Fibroblast of skin of left biceps (primary cell): ENCODE measurements at regions not wholly inside any gene's neighbourhood (a gene's known extent, or its start where the extent isn't known, plus 50 kb on each side); places are given as distances from the start of the nearest gene placed in this dataset.

ENCODE experiments used
- DNase-seq, 2 experiments: peaks; one replicate each; pipeline ENCODE4 v3.0.0-alpha.2; 2013; ENCODE audit warnings: low read depth in 2 of 2

DNA sequence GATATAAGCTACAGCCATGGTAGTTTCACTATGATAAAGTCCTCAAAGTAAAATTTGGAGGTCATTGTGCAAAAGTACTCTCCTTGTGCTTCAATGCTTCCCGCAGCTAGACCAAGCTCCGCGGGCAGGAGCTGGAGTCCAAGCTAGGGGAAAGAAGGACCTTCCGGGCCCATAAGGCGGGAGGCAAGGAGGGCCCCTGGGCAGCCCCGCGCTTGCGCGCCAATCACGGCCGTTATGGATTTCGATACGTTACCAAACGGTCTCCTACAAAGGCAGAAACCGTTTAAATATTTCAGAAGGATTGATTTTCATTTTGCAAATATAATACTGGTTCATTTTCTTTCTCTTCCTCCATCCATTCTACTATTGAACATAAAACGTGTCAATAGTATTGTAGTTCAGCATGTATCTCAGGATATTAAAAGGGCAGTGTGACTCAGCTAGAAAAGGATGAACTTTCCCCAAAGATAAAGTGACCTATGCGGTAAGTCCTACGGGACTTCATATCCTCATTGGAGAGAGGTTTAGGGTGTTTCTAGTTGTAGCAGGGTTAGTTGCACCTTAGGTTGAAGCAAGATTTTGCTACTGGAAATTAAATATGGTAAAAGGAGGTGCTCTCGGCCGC, 128.0 kb downstream of the KIF20B start:
- DNase-seq, result no peak

DNA sequence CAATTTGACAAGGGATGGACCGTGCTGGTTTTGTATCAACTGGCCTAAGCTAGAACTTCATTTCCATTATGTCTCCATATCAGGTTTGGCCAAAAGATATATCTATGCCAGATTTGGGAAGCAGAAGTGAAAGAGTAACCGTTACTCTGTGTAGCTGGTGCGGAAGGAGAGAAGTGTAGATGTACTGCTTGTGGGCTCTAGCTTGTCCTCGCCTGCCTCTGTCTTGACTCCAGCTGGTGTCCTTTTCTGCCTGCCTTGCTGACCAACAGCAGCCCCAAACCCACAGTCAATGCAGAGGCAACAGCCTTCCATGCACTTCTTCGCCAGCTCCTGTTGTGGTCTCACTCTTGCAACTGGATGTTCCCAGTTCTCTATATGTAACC, 128.5 kb downstream of the KIF20B start:
- DNase-seq, result no peak

DNA sequence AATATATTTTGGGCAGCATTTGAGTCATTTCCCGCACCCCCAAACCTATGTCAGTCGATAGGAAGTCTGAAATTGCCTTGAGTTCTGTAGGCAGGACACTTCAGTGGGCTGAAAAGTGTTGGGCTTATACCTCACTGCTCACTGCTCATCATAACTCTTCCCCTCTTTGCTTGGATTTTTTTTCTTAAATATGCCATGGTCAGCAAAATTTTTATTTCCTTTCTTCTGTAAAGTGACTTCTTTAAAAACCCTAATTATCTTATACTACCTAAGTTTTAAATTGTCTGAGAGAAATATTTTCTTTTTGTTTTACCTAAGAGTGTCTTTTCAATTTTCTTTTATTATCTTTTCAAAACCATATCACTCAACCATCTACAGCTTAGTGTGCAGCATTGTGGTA, 129.2 kb downstream of the KIF20B start:
- no peak for DNase-seq

DNA sequence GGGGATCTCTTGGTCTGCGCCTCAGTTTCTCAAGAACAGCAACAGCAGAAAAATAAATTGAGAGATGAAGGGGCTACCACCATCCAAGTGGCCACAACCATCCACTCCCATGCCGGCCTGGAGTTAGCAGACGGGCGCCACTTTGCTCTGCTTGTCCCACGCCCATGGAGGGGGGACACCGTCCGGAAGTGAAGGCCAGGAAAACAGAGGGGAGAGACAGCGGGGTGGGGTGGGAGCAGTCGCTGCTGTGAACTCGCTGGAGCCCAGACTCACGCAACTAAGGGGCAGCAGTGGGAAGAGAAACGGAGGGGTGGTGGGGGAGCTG, 135.4 kb downstream of the KIF20B start:
- no peak for DNase-seq

DNA sequence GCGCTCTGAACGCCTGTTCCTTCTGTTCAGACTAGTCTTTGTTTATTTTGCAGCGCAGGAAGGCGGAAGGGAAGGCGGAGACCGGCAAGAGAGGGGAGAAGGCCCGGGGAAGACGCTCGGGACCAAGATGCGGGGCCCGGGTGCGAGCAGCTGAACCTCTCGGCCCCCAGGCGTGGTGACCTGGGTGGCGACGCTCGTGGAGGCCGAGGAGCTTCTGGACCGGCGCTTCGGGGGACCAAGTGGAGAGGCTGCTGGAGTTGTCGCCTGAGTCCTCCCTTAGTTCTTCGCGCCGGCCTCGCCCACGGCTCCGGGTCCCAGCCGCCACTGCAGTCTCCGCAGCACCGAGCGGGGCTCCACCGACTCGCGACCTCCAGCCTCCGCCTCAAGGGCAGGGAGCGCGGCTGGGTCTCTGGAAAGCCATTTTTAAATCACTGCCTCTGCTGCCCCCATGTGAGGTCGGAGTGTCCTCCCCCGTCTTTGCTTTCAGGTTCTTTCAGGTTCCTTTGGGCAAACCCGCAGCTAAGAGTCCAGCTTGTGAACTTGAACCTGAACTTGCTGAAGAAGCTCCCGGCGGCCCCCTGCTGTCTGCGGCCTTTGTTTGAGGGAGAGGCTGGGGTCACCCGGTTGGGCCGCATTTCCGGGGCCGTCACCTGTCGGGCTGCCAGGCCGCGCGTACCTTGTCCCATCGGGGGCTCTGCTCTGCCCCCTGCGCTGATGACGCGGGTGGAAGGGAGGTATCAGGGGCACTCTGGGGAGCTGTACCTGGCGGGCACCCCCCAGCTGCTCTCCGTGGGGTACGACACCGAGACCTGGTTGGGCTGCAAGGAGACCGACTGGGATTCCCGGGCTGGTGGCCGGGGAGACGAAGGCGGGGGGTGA, 136.0 kb downstream of the KIF20B start:
- no peak for DNase-seq

DNA sequence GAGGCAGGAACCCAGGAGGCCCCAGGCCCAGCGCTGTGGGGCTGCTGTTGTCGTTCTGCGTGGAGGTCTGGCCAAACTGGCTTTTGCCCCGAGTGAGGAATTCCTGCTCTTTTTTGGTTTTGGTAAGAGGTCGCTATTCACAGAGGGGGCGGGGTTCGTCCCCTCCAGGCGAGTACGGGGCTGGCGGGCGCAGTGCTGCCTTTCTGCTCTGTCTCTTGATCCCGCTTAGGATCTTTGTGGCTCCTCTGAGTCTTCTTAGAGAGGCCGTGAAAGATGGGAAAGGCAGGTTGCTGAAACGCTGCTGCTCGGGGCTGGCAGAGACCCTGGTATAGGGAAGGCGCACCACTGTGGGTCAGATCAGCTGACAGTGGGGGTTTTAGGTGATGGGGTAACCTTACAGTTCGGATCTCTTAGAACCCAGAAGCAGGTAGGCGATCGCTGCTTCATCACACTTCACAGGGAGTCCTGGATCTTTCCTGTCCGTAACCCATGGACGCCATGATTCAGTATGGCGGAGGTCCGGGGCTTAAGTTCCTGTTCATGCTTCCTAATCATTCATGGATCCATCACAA, 136.7 kb downstream of the KIF20B start:
- DNase-seq, result no peak

DNA sequence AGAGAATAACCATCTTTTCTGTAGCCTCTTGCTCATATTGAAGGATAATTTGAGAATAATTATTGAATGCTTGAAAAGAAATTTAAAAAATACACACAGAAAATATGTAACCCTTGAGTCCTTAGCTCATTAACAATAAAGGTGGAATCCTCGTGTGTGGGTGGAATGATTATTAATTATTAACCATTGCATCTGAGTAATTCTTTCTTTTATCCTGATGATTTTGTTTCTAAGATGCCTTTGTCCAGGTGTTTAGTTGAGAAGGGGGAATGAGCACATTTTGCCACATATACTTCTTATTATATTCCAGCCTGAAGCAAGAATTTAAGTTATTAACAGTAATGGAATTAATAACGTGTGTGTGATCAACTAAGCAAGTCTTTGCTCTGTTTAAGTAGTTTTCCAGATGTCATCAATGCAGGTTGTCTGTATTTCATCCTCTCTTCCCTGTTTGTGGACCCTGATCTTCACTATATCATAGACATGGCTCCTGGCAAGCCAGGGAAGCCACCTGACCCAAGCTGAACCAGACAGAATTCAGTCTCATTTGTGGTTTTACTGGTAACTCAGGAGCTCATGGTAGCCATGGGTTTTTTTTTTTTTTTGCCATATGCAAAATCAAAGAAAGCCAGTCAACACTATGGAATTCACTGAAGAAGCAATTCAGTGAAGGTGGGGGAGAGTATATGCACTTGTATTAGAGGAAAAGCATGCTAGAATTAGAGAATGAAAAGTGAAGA, 144.3 kb downstream of the KIF20B start:
- no peak for DNase-seq

DNA sequence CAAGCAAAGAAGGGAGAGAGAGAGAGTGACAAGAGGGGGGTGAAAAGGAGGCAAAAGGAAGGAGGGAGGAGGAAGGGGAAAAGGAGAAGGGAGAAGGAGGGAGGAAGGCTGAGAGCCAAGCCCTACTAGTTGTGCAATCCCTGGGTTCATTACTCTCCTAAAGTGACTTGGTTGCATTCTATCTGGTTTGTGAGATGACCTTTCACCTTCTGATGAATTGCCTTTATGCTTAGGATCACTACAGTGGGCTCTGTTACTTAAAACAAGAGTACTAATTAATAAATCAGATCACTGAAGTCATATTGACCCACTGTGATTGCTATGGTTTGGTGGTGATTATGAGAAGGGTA, 144.9 kb downstream of the KIF20B start:
- no peak for DNase-seq

DNA sequence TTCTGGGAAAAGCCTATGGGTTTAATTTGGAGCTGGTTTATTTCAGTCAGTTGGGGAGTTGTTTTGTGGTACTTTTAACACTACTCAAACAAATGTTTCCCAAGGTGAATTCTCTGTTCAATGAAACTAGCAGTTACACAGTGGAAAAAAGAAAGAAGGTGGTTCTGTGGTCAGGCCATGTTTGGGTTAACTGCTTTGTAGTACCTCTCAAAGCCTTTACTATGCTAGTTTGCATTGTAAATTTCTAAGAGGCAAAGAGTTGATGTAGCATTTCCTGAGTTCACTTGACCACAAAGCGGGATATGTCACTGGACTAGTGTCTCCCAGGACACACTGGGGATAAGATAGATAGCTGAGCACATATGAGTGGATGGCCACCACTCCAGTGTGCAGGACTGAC, 145.4 kb downstream of the KIF20B start:
- DNase-seq, result no peak

DNA sequence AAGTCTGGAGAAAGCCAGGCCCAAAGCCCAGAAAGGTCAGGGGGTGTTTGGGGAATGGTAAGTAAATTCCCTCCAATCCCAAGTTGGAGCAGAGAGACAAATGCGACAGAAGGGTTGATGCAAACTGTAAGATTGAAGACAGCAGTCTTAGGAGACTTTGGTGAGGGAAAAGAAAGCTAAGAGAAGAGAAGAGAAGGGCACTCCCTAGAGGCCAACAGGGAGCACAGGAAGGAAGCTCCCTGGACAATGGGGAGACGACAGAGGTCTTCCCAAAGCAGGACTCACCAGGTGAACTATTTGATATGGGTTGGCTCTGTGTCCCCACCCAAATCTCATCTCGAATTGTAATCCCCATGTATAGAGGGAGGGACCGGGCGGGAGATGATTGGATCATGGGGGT, 151.5 kb downstream of the KIF20B start:
- no peak for DNase-seq

DNA sequence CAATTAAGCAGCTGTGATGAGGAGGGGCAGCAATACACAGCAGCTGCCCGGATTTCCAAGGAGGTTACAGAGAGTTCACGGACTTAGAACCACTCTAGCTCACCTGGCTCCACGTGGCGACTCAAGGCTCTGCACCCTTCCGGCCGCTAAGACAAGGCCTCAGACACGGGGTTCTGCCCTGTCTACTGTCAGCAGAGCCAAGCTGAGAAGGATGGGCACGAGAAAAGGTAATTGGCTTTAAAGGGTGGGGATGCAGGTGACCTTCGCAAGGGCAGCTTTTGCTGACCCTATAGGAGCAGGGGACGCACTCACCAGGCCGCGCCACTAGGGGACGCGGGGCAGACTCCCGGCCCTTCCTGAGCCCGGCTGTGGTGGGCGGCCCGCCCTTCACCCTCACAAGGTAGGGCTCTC, 152.4 kb downstream of the KIF20B start:
- no peak for DNase-seq

DNA sequence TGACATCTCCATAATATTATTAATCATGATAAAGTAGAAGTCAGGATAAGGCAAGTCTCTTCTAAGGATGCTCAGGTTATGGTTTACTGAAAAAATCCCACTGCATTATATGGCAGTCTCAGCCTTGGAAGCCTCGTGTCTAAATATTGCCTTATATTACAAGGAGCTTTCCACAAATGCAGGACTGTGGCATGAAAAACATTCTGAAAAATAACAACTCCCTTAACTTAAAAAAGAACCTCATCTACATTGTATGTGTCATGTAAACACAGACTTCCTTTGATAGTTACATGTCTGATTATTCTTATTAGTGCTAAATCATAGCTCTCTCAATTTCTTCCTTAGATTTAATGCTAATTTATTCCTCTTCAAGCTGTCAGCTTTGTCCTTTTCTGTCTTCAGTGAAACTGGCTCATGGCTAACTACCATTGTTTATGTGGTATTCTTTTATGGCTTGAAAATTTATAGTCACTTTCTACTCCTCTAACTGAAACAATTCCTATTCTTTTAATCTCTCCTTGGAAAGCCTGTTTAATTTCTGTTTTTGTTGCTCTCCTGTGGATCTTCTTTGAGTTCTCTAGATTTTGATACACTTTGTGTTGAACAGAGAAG, 156.1 kb downstream of the KIF20B start:
- no peak for DNase-seq

DNA sequence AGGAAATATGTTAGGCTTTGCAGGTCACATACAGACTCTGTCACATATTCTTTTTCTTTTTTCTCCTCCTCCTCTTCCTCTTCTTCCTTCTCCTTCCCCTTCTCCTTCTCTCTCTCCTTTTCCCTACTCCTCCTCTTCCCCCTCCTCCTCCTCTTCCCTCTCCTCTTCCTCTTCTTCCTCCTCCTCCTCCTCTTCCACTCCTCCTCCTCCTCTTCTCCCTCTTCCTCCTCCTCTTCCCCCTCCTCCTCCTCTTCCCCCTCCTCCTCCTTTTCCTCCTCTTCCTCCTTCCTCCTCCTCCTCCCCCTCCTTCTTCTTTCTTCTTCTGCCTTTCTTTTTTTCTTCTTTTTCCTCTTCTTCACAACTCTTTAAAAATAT, 159.8 kb downstream of the KIF20B start:
- no peak for DNase-seq

DNA sequence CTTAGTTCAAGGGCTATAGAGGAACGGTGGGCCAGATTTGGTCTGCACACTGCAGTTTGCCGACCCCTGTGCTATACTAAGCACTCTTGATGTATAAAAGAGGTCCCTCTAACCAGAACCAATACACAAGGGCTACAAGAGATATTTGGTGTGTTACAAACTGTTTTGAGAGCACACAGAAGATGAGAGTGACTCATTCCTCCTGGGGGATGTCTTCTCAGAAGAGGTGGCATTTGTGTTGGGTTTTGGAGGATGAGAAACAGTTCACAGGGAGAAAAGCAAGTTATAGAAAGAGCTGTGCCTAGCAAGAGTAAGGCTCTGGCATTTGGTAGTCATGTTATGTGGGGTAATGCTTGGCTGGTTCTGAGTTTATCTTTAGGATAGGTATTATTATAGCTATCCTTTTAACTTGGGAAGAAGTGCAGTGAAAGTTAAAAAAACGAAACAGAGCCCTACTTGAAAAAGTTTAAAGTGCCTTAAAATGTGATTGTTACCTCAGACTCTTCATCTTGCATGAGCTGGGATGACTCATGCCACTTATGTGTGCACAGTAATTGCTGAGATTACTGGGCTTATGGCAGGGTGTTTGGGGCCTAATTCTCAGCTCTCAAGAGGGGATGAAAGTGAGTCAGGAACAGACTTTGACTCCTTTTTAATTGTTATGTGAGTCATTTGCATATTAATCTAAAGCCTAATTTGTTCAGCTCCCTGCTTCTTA, 160.4 kb downstream of the KIF20B start:
- peak in 1 of 2 experiments; percentile 19 for DNase-seq

DNA sequence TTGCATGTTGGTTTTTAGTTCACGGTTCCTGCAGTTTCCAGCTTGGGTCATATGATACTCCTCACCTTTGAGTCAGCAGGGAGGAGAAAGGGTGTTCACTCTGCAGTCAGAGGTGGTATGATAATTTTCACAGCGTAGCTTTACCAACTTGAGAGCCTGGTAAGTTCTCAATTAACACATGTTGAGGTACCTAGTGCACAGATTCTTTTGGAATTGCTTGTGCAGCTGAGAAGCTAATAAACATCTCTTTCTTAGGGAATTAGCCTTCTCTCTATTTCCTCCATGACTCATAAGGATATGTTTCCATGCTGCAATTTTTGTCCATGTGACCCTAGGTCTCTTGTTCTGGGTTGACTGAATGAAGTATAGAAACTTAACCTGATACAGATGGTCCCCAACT, 166.6 kb downstream of the KIF20B start:
- DNase-seq, result no peak

DNA sequence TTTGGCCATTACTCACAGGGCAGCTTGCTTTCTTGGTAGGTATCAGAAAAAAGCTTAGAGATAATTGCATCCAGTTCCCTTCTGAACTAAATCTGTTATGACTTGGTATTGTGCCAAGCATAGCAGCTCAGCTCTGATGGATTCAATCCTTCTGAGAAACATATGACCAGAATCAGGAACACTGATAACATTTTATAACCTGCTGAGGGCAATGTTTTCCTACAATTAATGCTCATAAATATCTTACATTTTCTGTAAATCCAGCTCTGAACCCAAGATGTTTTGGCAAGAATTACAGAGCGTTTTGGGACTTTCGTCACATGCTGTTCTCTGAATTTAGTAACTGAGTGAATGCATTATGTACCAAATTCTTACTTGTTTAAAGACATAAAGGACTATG, 167.8 kb downstream of the KIF20B start:
- DNase-seq, result no peak

DNA sequence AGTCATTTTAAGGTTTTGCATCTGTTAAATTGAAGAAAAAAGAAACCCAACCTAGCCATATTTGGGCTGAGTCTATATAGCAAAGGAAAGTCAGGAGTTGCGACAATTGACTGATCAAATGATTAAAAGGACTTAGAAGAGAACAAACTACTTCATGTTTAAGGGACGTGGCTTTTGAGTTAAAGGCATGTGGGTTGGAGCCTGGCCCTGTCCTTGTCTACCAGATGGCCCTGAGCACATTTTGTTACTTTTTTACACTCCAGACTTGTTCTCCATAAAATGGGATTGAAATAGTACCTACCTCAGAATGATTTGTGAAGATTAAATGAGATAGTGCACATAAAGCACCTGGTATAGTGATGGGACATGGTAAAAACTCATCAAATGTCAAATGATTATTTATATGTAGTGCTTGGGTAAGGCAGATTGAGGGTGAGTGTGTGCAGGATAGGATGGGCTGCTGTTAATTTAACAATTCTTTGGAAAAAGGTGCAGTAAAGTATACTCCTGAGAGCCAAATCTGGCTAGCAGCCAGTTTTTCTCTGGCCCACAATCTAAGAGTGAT, 168.3 kb downstream of the KIF20B start:
- DNase-seq, result no peak

DNA sequence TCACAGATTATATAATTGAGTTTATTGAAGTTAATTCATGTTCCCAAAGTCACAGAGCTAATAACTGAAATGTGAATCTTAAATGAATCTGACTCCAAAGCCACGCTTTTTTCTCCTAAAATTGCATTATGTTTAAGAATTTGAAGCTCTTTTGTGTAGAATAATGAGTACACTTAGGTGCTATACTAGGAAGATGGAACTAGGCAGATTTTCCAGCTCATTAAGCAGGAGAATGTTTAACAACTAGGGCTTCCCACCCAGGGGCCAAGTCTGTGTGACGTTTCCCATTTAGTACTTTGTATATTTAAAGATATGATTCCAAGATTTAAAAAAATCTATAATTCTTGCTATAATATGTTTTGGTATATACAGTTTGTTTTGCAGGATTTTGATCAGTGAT, 169.5 kb downstream of the KIF20B start:
- DNase-seq, result no peak

DNA sequence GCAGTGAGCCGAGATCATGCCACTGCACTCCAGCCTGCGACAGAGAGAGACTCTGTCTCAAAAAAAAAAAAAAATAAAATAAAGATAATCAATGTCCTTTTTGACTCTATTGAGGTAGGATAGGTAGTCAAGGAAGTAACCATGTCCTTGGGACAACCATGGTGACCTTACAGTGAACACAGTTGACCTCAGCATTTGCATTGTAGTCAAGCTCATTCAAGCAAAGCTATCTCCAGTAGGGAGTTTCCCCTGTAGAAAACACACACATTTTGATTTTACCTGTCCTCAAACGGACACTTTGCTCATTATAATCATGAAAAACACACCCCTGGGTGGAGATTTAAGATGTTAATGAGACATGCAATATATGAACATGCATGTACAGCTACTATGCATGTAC, 171.7 kb downstream of the KIF20B start:
- no peak for DNase-seq

DNA sequence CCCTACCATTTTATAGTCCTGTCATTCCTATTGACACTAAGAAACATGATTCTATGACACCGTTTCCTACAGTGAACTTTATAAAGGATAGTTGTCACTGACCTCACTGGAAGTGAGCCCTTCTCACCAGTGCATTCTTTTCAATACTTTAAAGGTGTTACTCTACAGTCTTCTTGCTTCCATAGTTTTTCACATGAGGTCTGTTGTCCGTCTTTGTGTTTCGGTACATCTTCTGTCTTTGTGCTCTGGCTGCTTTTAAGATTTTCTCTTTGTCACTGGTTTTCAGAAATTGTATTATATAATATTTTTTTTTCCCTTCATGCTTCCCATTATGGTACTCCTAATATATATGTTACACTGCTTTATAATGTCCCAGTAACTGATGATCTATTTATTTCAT, 174.2 kb downstream of the KIF20B start:
- no peak for DNase-seq

DNA sequence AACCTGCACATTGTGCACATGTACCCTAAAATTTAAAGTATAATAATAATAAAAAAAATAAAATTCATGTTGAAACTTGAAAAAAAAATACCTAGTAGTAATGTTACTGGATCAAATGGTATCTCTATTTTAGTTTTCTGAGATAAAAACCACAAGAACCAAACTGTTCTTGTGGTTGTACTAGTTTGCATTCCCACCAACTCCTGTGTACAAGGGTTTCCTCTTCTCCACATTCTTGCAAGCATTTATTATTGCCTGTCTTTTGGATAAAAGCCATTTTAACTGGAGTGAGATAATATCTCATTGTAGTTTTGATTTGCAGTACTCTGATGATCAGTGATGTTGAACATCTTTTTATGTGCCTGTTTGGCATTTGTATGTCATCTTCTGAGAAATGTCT, 177.7 kb downstream of the KIF20B start:
- no peak for DNase-seq
